ENCODE measurements at regions not wholly inside any gene's neighbourhood (a gene's known extent, or its start where the extent isn't known, plus 50 kb on each side); places are given as distances from the start of the nearest gene placed in this dataset.

DNA sequence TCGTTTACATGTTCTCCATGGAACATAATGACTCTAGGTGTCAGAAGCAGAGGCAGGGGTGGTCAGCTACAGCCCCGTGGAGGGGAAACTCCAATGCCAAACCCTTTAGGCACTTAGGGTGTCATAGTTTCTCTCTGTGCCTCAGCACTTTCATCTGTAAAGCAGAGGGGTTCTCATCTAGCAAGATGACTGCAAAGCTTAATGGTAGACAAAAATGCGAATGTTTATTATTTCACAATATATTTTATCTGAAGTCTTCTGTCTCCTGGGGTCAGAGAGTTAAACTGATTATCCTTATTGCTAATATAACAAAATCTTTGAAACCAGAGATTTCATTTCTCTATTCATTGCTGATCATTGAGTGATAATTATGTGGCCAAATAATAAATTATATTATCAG is 522.5 kb downstream of the TSN start:
- TF ChIP-seq, protein P1, sequence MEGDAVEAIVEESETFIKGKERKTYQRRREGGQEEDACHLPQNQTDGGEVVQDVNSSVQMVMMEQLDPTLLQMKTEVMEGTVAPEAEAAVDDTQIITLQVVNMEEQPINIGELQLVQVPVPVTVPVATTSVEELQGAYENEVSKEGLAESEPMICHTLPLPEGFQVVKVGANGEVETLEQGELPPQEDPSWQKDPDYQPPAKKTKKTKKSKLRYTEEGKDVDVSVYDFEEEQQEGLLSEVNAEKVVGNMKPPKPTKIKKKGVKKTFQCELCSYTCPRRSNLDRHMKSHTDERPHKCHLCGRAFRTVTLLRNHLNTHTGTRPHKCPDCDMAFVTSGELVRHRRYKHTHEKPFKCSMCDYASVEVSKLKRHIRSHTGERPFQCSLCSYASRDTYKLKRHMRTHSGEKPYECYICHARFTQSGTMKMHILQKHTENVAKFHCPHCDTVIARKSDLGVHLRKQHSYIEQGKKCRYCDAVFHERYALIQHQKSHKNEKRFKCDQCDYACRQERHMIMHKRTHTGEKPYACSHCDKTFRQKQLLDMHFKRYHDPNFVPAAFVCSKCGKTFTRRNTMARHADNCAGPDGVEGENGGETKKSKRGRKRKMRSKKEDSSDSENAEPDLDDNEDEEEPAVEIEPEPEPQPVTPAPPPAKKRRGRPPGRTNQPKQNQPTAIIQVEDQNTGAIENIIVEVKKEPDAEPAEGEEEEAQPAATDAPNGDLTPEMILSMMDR (IDR thresholded peaks at IDR 0.05; ENCODE audit: control extremely low read depth in 1 of 3, insufficient read depth in 1 of 3, low read depth in 1 of 3, low read length in 3 of 3) = no peak
- TF ChIP-seq HDAC6 (IDR thresholded peaks at IDR 0.05; ENCODE audit: low read depth, low read length) (no peak), POLR2A (IDR thresholded peaks at IDR 0.05; ENCODE audit: control extremely low read depth in 1 of 2, low read depth in 2 of 2, low read length in 2 of 2) (no peak), SP1 (IDR thresholded peaks at IDR 0.05; ENCODE audit: low read depth, low read length) (no peak)
